Activated CD8-positive, alpha-beta T cell treated with anti-CD3 and anti-CD28 coated beads for 36 hours (primary cell): ENCODE measurements at regions not wholly inside any gene's neighbourhood (a gene's known extent, or its start where the extent isn't known, plus 50 kb on each side); places are given as distances from the start of the nearest gene placed in this dataset.

Experiments used
- ATAC-seq: fragments of 200-7000 bp; cut with Tn5 transposase; one replicate; pipeline ENCODE4 v1.10.0; 2021; ENCODE audit warnings: mild to moderate bottlenecking, moderate library complexity
- CTCF ChIA-PET: fragments of 350-600 bp; sonication (Branson Sonifier 250); formaldehyde crosslinking; loops from one replicate; lab custom pipeline; 2021; ENCODE audit warnings: antibody characterized with exemption; lab: Charles Lee
- POLR2A ChIA-PET: fragments of 350-600 bp; sonication (Branson Sonifier 250); formaldehyde crosslinking; loops from one replicate; lab custom pipeline; 2021; ENCODE audit warnings: antibody characterized with exemption; lab: Charles Lee
- DNase-seq: peaks from one replicate; pipeline ENCODE4 v3.0.0-alpha.2; 2020
- H3K27ac Mint-ChIP-seq: one replicate; pipeline ENCODE4 v1.8.0; 2021; ENCODE audit warnings: mild to moderate bottlenecking, mixed read lengths
- H3K27me3 Mint-ChIP-seq: one replicate; pipeline ENCODE4 v1.8.0; 2021; ENCODE audit warnings: mixed read lengths
- H3K36me3 Mint-ChIP-seq: one replicate; pipeline ENCODE4 v1.8.0; 2021; ENCODE audit warnings: low read depth, mixed read lengths
- H3K4me1 Mint-ChIP-seq: one replicate; pipeline ENCODE4 v1.8.0; 2021; ENCODE audit warnings: low read depth, mixed read lengths
- H3K4me3 Mint-ChIP-seq: one replicate; pipeline ENCODE4 v1.8.0; 2021; ENCODE audit warnings: mild to moderate bottlenecking, moderate library complexity, mixed read lengths
- H3K9me3 Mint-ChIP-seq: one replicate; pipeline ENCODE4 v1.8.0; 2021; ENCODE audit warnings: mixed read lengths
- intact Hi-C: fragments of 100-400 bp; cut with micrococcal nuclease; formaldehyde crosslinking; loops from one replicate; pipeline ENCODE4 v1.10.0; 2022
- TF ChIP-seq, protein P1 (sequence below): fragments of 200-600 bp; IDR thresholded peaks from one replicate; pipeline ENCODE4 v1.8.0; 2022; ENCODE audit warnings: antibody characterized with exemption, mild to moderate bottlenecking

DNA sequence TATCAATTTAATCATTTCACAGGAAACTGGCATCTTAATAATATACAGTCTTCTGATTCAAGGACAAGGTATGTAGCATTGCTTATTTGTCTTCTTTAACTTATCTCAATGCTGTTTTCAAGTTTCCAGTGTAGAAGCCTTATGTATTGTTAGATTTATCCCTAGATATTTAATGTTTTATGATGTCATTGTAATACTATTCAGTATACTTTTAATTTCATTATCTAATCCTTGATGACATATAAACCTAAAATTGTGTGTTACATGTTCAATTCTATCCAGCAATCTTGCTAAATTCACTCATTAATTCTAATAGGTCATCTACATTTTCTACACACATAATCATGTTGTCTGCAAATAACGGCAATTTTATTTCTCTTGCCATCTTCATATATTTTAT is 126.3 kb upstream of the SEC61G start:
- H3K36me3 Mint-ChIP-seq = no peaks in the 10 kb centered on the region
- H3K27me3 Mint-ChIP-seq = peaks cover 6% of the 10 kb centered on the region
- no peak overlapping the region for H3K4me3 Mint-ChIP-seq
- no peaks in the 10 kb centered on the region for H3K4me1 Mint-ChIP-seq
- H3K9me3 Mint-ChIP-seq = no peaks in the 10 kb centered on the region
- intact Hi-C loops = no loop called here
- ChIA-PET POLR2A (no interaction called here), CTCF (no interaction called here)
- DNase-seq = no peak
- ATAC-seq = no peak
- TF ChIP-seq, protein P1, sequence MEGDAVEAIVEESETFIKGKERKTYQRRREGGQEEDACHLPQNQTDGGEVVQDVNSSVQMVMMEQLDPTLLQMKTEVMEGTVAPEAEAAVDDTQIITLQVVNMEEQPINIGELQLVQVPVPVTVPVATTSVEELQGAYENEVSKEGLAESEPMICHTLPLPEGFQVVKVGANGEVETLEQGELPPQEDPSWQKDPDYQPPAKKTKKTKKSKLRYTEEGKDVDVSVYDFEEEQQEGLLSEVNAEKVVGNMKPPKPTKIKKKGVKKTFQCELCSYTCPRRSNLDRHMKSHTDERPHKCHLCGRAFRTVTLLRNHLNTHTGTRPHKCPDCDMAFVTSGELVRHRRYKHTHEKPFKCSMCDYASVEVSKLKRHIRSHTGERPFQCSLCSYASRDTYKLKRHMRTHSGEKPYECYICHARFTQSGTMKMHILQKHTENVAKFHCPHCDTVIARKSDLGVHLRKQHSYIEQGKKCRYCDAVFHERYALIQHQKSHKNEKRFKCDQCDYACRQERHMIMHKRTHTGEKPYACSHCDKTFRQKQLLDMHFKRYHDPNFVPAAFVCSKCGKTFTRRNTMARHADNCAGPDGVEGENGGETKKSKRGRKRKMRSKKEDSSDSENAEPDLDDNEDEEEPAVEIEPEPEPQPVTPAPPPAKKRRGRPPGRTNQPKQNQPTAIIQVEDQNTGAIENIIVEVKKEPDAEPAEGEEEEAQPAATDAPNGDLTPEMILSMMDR = no peak
- no peak overlapping the region for H3K27ac Mint-ChIP-seq

DNA sequence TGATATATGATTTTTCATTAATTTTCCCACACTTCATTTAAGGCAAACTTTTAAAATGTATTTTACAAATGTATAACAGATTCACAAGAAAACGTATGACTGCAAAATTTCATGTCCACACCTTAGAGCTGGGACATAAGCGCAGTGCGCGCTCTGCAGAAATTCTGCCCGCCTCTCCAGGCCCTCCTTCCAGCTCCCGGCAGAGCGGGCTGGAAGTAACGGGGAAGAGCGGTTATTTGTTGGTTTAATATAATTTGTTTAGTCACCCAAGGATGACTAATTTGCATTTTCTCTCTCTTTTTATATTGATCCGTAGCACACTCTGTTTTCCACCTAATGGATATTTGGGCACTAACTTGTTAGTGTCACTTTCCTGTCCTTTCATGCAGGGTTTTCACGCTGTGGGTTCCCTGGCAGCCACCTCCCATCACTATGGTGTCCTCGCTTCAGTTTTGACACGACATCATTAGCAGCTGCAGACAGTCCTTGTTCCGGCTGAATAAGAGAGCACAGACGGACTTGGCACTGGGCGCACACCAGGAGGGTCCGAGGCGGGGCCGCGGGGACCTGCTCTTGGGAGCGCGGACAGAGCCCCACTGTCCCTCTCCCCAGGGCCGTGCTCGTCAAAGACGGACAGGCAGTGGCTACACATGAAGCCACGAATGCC is 129.2 kb upstream of the SEC61G start:
- TF ChIP-seq, protein P1 = no peak
- no peaks in the 10 kb centered on the region for H3K36me3 Mint-ChIP-seq
- ATAC-seq = no peak
- ChIA-PET POLR2A (no interaction called here), CTCF (no interaction called here)
- intact Hi-C loops = no loop called here
- H3K4me1 Mint-ChIP-seq = no peaks in the 10 kb centered on the region
- DNase-seq = no peak
- no peak overlapping the region for H3K27ac Mint-ChIP-seq
- no peaks in the 10 kb centered on the region for H3K9me3 Mint-ChIP-seq
- H3K4me3 Mint-ChIP-seq = no peak overlapping the region
- peaks cover 6% of the 10 kb centered on the region for H3K27me3 Mint-ChIP-seq

DNA sequence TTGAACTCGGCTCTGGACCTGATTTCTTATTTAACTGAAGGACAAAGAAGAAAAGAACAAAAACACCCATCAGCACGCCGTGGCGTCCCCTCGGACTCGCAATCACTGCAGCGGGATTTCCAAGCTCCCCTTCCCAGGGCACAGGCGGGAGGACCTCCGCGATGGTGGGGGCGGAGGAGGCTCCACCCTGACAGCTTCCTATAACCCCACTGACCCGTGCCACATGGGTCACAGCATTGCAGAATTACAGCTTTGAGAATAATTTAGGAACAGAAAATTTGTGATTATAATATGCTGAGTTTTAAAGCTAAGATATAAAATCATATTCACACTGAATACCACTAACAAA is 129.7 kb upstream of the SEC61G start:
- DNase-seq (no peak), ATAC-seq (no peak)
- Mint-ChIP-seq H3K36me3 (no peaks in the 10 kb centered on the region), H3K27me3 (peaks cover 6% of the 10 kb centered on the region), H3K4me3 (no peak overlapping the region), H3K27ac (no peak overlapping the region), H3K9me3 (no peaks in the 10 kb centered on the region), H3K4me1 (no peaks in the 10 kb centered on the region)
- CTCF ChIA-PET = no interaction called here
- intact Hi-C loops = no loop called here
- TF ChIP-seq, protein P1 = no peak
- POLR2A ChIA-PET = no interaction called here

DNA sequence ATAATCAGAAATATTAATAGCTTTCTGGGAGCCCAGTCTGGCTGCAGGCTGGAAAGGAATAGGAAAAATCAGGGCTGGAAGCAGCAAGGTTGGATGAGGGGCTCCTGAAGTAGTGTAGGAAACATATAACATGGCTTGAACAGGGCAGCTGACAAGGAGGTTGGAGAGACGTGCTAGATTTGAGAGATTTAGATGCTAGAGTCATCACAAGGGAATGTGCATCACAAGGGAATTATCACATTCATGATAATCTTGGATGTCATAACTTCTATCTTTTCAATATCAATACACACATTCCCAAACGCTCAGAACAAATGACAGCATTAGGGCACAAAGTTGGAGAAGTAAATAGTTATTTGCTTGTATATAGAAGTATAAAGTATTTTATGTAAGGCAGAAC is 120.9 kb upstream of the EGFR start:
- POLR2A ChIA-PET = no interaction called here
- no peaks in the 10 kb centered on the region for H3K36me3 Mint-ChIP-seq

GRCh38 chr7:54898659-54899340 is 120.0 kb upstream of the EGFR start:
- intact Hi-C loops = no loop called here
- Mint-ChIP-seq H3K4me1 (no peaks in the 10 kb centered on the region), H3K27ac (no peak overlapping the region), H3K27me3 (no peaks in the 10 kb centered on the region), H3K9me3 (no peaks in the 10 kb centered on the region), H3K36me3 (no peaks in the 10 kb centered on the region), H3K4me3 (no peak overlapping the region)
- TF ChIP-seq, protein P1 = no peak
- ChIA-PET CTCF (no interaction called here), POLR2A (no interaction called here)
- ATAC-seq = no peak
- no peak for DNase-seq

More for the DNA sequence above, 120.9 kb upstream of the EGFR start:
- ATAC-seq = no peak
- TF ChIP-seq, protein P1 = no peak
- CTCF ChIA-PET = interaction anchor here (0.6 kb wide), 1 partner anchor 317 kb away, joined by 3 read pairs; no protein-coding TSS in a partner anchor
- intact Hi-C loops = no loop called here
- H3K4me1 Mint-ChIP-seq = no peaks in the 10 kb centered on the region
- no peaks in the 10 kb centered on the region for H3K27me3 Mint-ChIP-seq
- no peak for DNase-seq
- no peak overlapping the region for H3K27ac Mint-ChIP-seq
- H3K9me3 Mint-ChIP-seq = no peaks in the 10 kb centered on the region
- no peak overlapping the region for H3K4me3 Mint-ChIP-seq
